Body of pancreas (tissue), 4 donors: ENCODE measurements at regions not wholly inside any gene's neighbourhood (a gene's known extent, or its start where the extent isn't known, plus 50 kb on each side); places are given as distances from the start of the nearest gene placed in this dataset.

ENCODE experiments used
- POLR2A ChIP-seq, 3 donors: fragments of 450-650 bp; IDR thresholded peaks; one replicate each; pipeline ENCODE4 v1.6.1; 2016; ENCODE audit warnings: antibody characterized with exemption in 3 of 3, mild to moderate bottlenecking in 2 of 3
- TF ChIP-seq, protein P1 (sequence below), 7 experiments: fragments of 450-650 bp in 4 of 7; fragments of 200-600 bp in 3 of 7; sonication (generic) in 3 of 7; IDR thresholded peaks; one replicate each; pipeline ENCODE4 v1.5.1; 2016 to 2019; ENCODE audit warnings: antibody characterized with exemption in 7 of 7

DNA sequence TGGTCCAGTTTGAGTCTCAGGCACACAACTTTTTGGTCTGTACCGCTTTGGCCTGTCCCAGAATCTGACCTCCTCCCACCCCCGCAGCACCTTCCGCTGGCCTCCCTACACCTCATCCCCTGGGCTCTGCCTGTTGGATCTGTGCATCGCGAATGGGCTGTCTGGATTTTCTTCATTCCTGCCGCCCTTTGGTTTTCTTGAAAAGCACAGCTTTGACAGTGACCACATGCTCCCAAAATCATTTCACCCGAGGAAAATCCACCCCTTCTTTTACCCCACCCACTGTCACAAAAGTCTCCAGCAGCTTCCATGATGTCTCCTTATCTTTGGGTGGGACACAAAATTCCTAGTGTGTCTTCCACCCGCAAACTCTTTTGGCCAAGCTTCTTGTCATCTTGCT, 65.0 kb upstream of the SSX2IP start:
- TF ChIP-seq, protein P1, sequence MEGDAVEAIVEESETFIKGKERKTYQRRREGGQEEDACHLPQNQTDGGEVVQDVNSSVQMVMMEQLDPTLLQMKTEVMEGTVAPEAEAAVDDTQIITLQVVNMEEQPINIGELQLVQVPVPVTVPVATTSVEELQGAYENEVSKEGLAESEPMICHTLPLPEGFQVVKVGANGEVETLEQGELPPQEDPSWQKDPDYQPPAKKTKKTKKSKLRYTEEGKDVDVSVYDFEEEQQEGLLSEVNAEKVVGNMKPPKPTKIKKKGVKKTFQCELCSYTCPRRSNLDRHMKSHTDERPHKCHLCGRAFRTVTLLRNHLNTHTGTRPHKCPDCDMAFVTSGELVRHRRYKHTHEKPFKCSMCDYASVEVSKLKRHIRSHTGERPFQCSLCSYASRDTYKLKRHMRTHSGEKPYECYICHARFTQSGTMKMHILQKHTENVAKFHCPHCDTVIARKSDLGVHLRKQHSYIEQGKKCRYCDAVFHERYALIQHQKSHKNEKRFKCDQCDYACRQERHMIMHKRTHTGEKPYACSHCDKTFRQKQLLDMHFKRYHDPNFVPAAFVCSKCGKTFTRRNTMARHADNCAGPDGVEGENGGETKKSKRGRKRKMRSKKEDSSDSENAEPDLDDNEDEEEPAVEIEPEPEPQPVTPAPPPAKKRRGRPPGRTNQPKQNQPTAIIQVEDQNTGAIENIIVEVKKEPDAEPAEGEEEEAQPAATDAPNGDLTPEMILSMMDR (IDR thresholded peaks at IDR 0.05): no peak
- TF ChIP-seq POLR2A (IDR thresholded peaks at IDR 0.05): no peak
